GM23338 (cell line): ENCODE measurements at regions not wholly inside any gene's neighbourhood (a gene's known extent, or its start where the extent isn't known, plus 50 kb on each side); places are given as distances from the start of the nearest gene placed in this dataset.

Source experiments
- ATAC-seq: fragments of 200-7000 bp; cut with Tn5 transposase; 3 replicates; pipeline ENCODE4 v1.9.1; 2020
- DNase-seq: peaks from one replicate; pipeline ENCODE4 v3.0.0-alpha.2; 2015; ENCODE audit warnings: low spot score
- H2AFZ ChIP-seq: fragments of 200-600 bp; sonication (generic); 2 replicates; pipeline ENCODE4 v1.8.0; 2016; ENCODE audit warnings: antibody characterized with exemption, mild to moderate bottlenecking, moderate library complexity
- H3F3A ChIP-seq: fragments of 200-600 bp; sonication (generic); replicated peaks from 2 replicates; pipeline ENCODE4 v1.8.0; 2017; ENCODE audit warnings: antibody characterized with exemption, mixed run types, low read depth
- H3K27ac ChIP-seq: fragments of 200-600 bp; sonication (generic); 2 replicates; pipeline ENCODE4 v1.6.1; 2016; ENCODE audit warnings: low read depth
- H3K27me3 ChIP-seq: fragments of 200-600 bp; sonication (generic); 2 replicates; pipeline ENCODE4 v1.8.0; 2016; ENCODE audit warnings: mild to moderate bottlenecking, mixed run types, moderate library complexity; ENCODE audit not compliant: insufficient read depth
- H3K36me3 ChIP-seq: fragments of 200-600 bp; sonication (generic); 2 replicates; pipeline ENCODE4 v1.8.0; 2016; ENCODE audit warnings: mild to moderate bottlenecking; ENCODE audit not compliant: insufficient read depth
- H3K4me1 ChIP-seq: fragments of 200-600 bp; sonication (generic); 2 replicates; pipeline ENCODE4 v1.8.0; 2016; ENCODE audit warnings: mild to moderate bottlenecking, moderate library complexity; ENCODE audit not compliant: insufficient read depth
- H3K4me2 ChIP-seq: fragments of 200-600 bp; sonication (generic); 2 replicates; pipeline ENCODE4 v1.7.1; 2017; ENCODE audit warnings: mixed run types
- H3K4me3 ChIP-seq: fragments of 200-600 bp; sonication (generic); 2 replicates; pipeline ENCODE4 v1.6.1; 2016; ENCODE audit warnings: mixed run types
- H3K79me2 ChIP-seq: fragments of 200-600 bp; sonication (generic); replicated peaks from 2 replicates; pipeline ENCODE4 v1.8.0; 2017; ENCODE audit warnings: mild to moderate bottlenecking; ENCODE audit not compliant: insufficient read depth
- H3K9me2 ChIP-seq: fragments of 200-600 bp; sonication (generic); 2 replicates; pipeline ENCODE4 v1.8.0; 2017; ENCODE audit not compliant: insufficient read depth
- H4K20me1 ChIP-seq: fragments of 200-600 bp; sonication (generic); replicated peaks from 2 replicates; pipeline ENCODE4 v1.8.0; 2017; ENCODE audit warnings: mild to moderate bottlenecking; ENCODE audit not compliant: insufficient read depth
- H3K27ac Mint-ChIP-seq: 2 replicates; pipeline ENCODE4 v1.8.0; 2020; ENCODE audit warnings: inconsistent platforms, mild to moderate bottlenecking, moderate library complexity, mixed read lengths
- H3K27me3 Mint-ChIP-seq: 3 replicates; pipeline ENCODE4 v1.8.0; 2022; ENCODE audit warnings: low read depth, mild to moderate bottlenecking, moderate library complexity, mixed read lengths, inconsistent platforms; ENCODE audit not compliant: insufficient read depth, poor library complexity
- H3K36me3 Mint-ChIP-seq: 3 replicates; pipeline ENCODE4 v1.8.0; 2021; ENCODE audit warnings: low read depth, mild to moderate bottlenecking, inconsistent platforms, moderate library complexity, mixed read lengths
- H3K4me1 Mint-ChIP-seq: 3 replicates; pipeline ENCODE4 v1.8.0; 2020; ENCODE audit warnings: mild to moderate bottlenecking, inconsistent platforms, mixed read lengths
- H3K4me3 Mint-ChIP-seq: 3 replicates; pipeline ENCODE4 v1.8.0; 2021; ENCODE audit warnings: moderate library complexity, mild to moderate bottlenecking, inconsistent platforms, mixed read lengths
- H3K9me3 Mint-ChIP-seq: 3 replicates; pipeline ENCODE4 v1.8.0; 2020; ENCODE audit warnings: moderate library complexity, mild to moderate bottlenecking, inconsistent platforms, mixed read lengths
- EZH2 ChIP-seq: fragments of 200-600 bp; sonication (generic); IDR thresholded peaks from one replicate; pipeline ENCODE4 v1.8.0; 2017; ENCODE audit warnings: antibody characterized with exemption, mild to moderate bottlenecking, low read depth; ENCODE audit not compliant: unreplicated experiment
- EZH2phosphoT487 ChIP-seq: fragments of 200-600 bp; sonication (generic); IDR thresholded peaks from one replicate; pipeline ENCODE4 v1.8.1; 2018; ENCODE audit warnings: antibody characterized with exemption; ENCODE audit not compliant: unreplicated experiment
- JUNB ChIP-seq: IDR thresholded peaks from one replicate; pipeline ENCODE4 v1.6.1; 2016; ENCODE audit warnings: antibody characterized with exemption; ENCODE audit not compliant: unreplicated experiment
- NANOG ChIP-seq: IDR thresholded peaks from 2 replicates; pipeline ENCODE4 v1.6.1; 2016; ENCODE audit warnings: antibody characterized with exemption, borderline replicate concordance
- POLR2AphosphoS5 ChIP-seq: IDR thresholded peaks from 2 replicates; pipeline ENCODE4 v1.6.1; 2016; ENCODE audit warnings: antibody characterized with exemption, low read depth
- STAT1 ChIP-seq: IDR thresholded peaks from one replicate; pipeline ENCODE4 v1.6.1; 2016; ENCODE audit warnings: antibody characterized with exemption; ENCODE audit not compliant: unreplicated experiment
- ZNF114 ChIP-seq: fragments of 250-450 bp; sonication (Bioruptor Pico); IDR thresholded peaks from 2 replicates; pipeline ENCODE4 v1.5.0; 2020; ENCODE audit warnings: mild to moderate bottlenecking, moderate library complexity
- ZNF331 ChIP-seq: fragments of 250-450 bp; sonication (Bioruptor Pico); IDR thresholded peaks from 2 replicates; pipeline ENCODE4 v1.5.0; 2020; ENCODE audit warnings: low read depth, mild to moderate bottlenecking, moderate library complexity
- TF ChIP-seq, protein P1 (sequence below), 2 experiments: fragments of 200-600 bp in 1 of 2; sonication (generic) in 1 of 2; conservative IDR thresholded peaks; 2 replicates each; pipeline versions ENCODE4 v1.5.1 to v1.6.1; 2016 to 2017; ENCODE audit warnings: antibody characterized with exemption in 2 of 2, low read depth in 2 of 2, mild to moderate bottlenecking in 2 of 2, moderate library complexity in 1 of 2
- TF ChIP-seq, protein P2 (sequence below): IDR thresholded peaks from one replicate; pipeline ENCODE4 v1.6.1; 2018; ENCODE audit warnings: antibody characterized with exemption; ENCODE audit not compliant: unreplicated experiment
- TF ChIP-seq, protein P3 (sequence below): IDR thresholded peaks from 2 replicates; pipeline ENCODE4 v1.6.1; 2016; ENCODE audit warnings: antibody characterized with exemption

DNA sequence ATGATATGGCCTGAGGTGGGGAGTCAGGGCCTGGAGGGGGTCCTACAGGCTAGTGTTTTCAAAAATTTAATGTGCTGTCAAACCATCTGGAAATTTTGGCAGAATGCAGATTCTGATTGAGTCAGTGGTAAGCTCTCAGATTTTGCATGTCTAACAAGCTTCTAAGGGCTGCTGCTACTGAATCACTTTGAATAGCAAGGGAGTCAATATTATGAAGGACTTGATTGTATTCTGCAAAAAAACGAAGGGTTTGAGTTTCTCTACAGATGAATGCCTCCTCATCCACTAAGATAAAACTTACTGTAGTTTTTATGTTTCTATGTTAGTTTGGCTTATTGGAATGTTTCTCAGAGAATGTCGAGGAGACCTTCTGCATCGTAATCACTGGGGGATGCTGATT, 179.5 kb downstream of the TMEM38B start (continued):
- TF ChIP-seq, protein P1, sequence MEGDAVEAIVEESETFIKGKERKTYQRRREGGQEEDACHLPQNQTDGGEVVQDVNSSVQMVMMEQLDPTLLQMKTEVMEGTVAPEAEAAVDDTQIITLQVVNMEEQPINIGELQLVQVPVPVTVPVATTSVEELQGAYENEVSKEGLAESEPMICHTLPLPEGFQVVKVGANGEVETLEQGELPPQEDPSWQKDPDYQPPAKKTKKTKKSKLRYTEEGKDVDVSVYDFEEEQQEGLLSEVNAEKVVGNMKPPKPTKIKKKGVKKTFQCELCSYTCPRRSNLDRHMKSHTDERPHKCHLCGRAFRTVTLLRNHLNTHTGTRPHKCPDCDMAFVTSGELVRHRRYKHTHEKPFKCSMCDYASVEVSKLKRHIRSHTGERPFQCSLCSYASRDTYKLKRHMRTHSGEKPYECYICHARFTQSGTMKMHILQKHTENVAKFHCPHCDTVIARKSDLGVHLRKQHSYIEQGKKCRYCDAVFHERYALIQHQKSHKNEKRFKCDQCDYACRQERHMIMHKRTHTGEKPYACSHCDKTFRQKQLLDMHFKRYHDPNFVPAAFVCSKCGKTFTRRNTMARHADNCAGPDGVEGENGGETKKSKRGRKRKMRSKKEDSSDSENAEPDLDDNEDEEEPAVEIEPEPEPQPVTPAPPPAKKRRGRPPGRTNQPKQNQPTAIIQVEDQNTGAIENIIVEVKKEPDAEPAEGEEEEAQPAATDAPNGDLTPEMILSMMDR (conservative IDR thresholded peaks at IDR 0.05; ENCODE audit: low read depth in 2 of 2) = no peak
- TF ChIP-seq ZNF114 (CRISPR knock-in tag) (no peak), STAT1 (no peak), POLR2AphosphoS5 (no peak)

DNA sequence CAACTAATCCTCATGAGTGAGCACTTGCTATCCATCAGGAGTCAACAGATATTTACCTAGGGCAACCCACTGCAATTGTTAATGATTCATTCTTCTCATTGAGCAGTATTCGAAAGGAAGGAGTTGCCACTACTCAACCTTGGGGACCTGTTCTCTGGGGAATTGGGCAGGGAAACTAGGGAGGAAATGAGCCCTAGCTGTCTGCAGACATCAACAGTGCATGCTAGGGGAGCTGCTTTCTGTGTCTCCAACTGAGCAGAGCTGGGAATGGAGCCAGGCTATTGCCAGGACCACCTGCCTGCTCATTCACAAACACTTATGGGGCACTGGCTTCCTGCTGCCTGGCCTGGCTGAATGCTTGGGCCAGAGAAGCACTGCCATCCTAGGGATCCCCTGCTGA, 183.4 kb downstream of the TMEM38B start:
- Mint-ChIP-seq H3K27ac (no peak overlapping the region), H3K9me3 (no peaks in the 10 kb centered on the region), H3K27me3 (no peaks in the 10 kb centered on the region), H3K4me3 (no peak overlapping the region), H3K36me3 (no peaks in the 10 kb centered on the region), H3K4me1 (peaks cover 3% of the 10 kb centered on the region)
- Histone ChIP-seq H3K36me3 (no peaks in the 10 kb centered on the region), H3K27me3 (no peaks in the 10 kb centered on the region), H3K9me2 (no peaks in the 10 kb centered on the region), H3F3A (no peaks in the 10 kb centered on the region), H3K4me2 (no peak overlapping the region), H4K20me1 (no peaks in the 10 kb centered on the region), H2AFZ (no peak overlapping the region), H3K4me3 (no peak overlapping the region), H3K4me1 (no peaks in the 10 kb centered on the region), H3K27ac (no peak overlapping the region), H3K79me2 (no peaks in the 10 kb centered on the region)
- peak; percentile 64 for ATAC-seq
- DNase-seq = peak; percentile 8
- TF ChIP-seq ZNF331 (CRISPR knock-in tag) = no peak
- no peak for TF ChIP-seq POLR2AphosphoS5
- TF ChIP-seq ZNF114 (CRISPR knock-in tag) = no peak
- no peak for TF ChIP-seq NANOG
- TF ChIP-seq, protein P2, sequence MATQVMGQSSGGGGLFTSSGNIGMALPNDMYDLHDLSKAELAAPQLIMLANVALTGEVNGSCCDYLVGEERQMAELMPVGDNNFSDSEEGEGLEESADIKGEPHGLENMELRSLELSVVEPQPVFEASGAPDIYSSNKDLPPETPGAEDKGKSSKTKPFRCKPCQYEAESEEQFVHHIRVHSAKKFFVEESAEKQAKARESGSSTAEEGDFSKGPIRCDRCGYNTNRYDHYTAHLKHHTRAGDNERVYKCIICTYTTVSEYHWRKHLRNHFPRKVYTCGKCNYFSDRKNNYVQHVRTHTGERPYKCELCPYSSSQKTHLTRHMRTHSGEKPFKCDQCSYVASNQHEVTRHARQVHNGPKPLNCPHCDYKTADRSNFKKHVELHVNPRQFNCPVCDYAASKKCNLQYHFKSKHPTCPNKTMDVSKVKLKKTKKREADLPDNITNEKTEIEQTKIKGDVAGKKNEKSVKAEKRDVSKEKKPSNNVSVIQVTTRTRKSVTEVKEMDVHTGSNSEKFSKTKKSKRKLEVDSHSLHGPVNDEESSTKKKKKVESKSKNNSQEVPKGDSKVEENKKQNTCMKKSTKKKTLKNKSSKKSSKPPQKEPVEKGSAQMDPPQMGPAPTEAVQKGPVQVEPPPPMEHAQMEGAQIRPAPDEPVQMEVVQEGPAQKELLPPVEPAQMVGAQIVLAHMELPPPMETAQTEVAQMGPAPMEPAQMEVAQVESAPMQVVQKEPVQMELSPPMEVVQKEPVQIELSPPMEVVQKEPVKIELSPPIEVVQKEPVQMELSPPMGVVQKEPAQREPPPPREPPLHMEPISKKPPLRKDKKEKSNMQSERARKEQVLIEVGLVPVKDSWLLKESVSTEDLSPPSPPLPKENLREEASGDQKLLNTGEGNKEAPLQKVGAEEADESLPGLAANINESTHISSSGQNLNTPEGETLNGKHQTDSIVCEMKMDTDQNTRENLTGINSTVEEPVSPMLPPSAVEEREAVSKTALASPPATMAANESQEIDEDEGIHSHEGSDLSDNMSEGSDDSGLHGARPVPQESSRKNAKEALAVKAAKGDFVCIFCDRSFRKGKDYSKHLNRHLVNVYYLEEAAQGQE = no peak
- TF ChIP-seq EZH2phosphoT487 = no peak
- no peak for TF ChIP-seq JUNB
- no peak for TF ChIP-seq EZH2
- TF ChIP-seq, protein P3, sequence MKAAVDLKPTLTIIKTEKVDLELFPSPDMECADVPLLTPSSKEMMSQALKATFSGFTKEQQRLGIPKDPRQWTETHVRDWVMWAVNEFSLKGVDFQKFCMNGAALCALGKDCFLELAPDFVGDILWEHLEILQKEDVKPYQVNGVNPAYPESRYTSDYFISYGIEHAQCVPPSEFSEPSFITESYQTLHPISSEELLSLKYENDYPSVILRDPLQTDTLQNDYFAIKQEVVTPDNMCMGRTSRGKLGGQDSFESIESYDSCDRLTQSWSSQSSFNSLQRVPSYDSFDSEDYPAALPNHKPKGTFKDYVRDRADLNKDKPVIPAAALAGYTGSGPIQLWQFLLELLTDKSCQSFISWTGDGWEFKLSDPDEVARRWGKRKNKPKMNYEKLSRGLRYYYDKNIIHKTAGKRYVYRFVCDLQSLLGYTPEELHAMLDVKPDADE = no peak
- TF ChIP-seq, protein P1 (conservative IDR thresholded peaks at IDR 0.05; ENCODE audit: low read depth in 2 of 2) = no peak
